CD14-positive monocyte (primary cell): ENCODE measurements at regions not wholly inside any gene's neighbourhood (a gene's known extent, or its start where the extent isn't known, plus 50 kb on each side); places are given as distances from the start of the nearest gene placed in this dataset.

Source experiments
- DNase-seq, 3 donors: peaks; one replicate each; pipeline ENCODE4 v3.0.0-alpha.2; 2011 to 2022
- H2AFZ ChIP-seq: 2 replicates; pipeline ENCODE4 v1.6.0; 2012; ENCODE audit warnings: mild to moderate bottlenecking, low read depth, low read length, inconsistent platforms; ENCODE audit not compliant: insufficient read depth, poor library complexity, severe bottlenecking
- H3K27ac ChIP-seq, 2 donors: 1 replicate in 1 of 2; 2 replicates in 1 of 2; pipeline ENCODE4 v1.5.1; 2012 to 2013; ENCODE audit warnings: low read length in 2 of 2, control low read depth in 1 of 2, inconsistent platforms in 1 of 2, low read depth in 1 of 2, mild to moderate bottlenecking in 1 of 2
- H3K27me3 ChIP-seq, 2 donors: one replicate each; pipeline versions ENCODE4 v1.6.0 to v1.6.1; 2011 to 2013; ENCODE audit warnings: low read length in 2 of 2; ENCODE audit not compliant: control insufficient read depth in 2 of 2, insufficient read depth in 2 of 2
- H3K36me3 ChIP-seq, 2 donors: replicated peaks in 1 of 2; 1 replicate in 1 of 2; 2 replicates in 1 of 2; pipeline versions ENCODE4 v1.5.1 to v1.6.1; 2012 to 2013; ENCODE audit warnings: low read length in 2 of 2, control low read depth in 1 of 2, inconsistent platforms in 1 of 2, mild to moderate bottlenecking in 1 of 2; ENCODE audit not compliant: insufficient read depth in 2 of 2, control insufficient read depth in 1 of 2
- H3K4me1 ChIP-seq, 2 donors: 1 replicate in 1 of 2; 2 replicates in 1 of 2; pipeline versions ENCODE4 v1.5.1 to v1.6.1; 2012 to 2013; ENCODE audit warnings: low read length in 2 of 2, control low read depth in 1 of 2, inconsistent platforms in 1 of 2, mild to moderate bottlenecking in 1 of 2, moderate library complexity in 1 of 2; ENCODE audit not compliant: insufficient read depth in 2 of 2, control insufficient read depth in 1 of 2
- H3K4me2 ChIP-seq: replicated peaks from 2 replicates; pipeline ENCODE3; 2012; ENCODE audit warnings: low read length, moderate library complexity, mild to moderate bottlenecking; ENCODE audit not compliant: poor library complexity, severe bottlenecking; ENCODE audit errors: extremely low read depth
- H3K4me3 ChIP-seq, 3 experiments: fragments of 200-600 bp in 1 of 3; sonication (generic) in 1 of 3; replicated peaks in 1 of 3; 1 replicate in 2 of 3; 2 replicates in 1 of 3; pipeline ENCODE4 v1.5.1; 2011 to 2013; ENCODE audit warnings: low read length in 3 of 3, mild to moderate bottlenecking in 3 of 3, control low read depth in 2 of 3, low read depth in 2 of 3, inconsistent platforms in 1 of 3, moderate library complexity in 1 of 3
- H3K79me2 ChIP-seq: 2 replicates; pipeline ENCODE4 v1.6.0; 2012; ENCODE audit warnings: mild to moderate bottlenecking, control low read depth, inconsistent platforms, low read length, moderate library complexity; ENCODE audit not compliant: insufficient read depth
- H3K9ac ChIP-seq: 2 replicates; pipeline ENCODE4 v1.6.0; 2017; ENCODE audit warnings: low read length, mild to moderate bottlenecking; ENCODE audit not compliant: insufficient read depth, poor library complexity, severe bottlenecking
- H3K9me3 ChIP-seq, 2 donors: replicated peaks in 1 of 2; 1 replicate in 1 of 2; 2 replicates in 1 of 2; pipeline versions ENCODE4 v1.5.1 to v1.6.1; 2012 to 2013; ENCODE audit warnings: low read length in 2 of 2, control low read depth in 1 of 2; ENCODE audit not compliant: control insufficient read depth in 1 of 2, insufficient read depth in 1 of 2
- H4K20me1 ChIP-seq: 2 replicates; pipeline ENCODE4 v1.6.0; 2012; ENCODE audit warnings: mild to moderate bottlenecking, low read length, control low read depth, moderate library complexity; ENCODE audit not compliant: insufficient read depth
- H3K27ac Mint-ChIP-seq, 7 donors: one replicate each; pipeline ENCODE4 v1.8.0; 2020; ENCODE audit warnings: mild to moderate bottlenecking in 7 of 7, mixed read lengths in 7 of 7, moderate library complexity in 6 of 7, inconsistent platforms in 2 of 7
- H3K27me3 Mint-ChIP-seq, 3 donors: one replicate each; pipeline ENCODE4 v1.8.0; 2021 to 2022; ENCODE audit warnings: low read depth in 3 of 3, mild to moderate bottlenecking in 3 of 3, mixed read lengths in 3 of 3, moderate library complexity in 3 of 3, inconsistent platforms in 1 of 3
- H3K36me3 Mint-ChIP-seq, 2 donors: one replicate each; pipeline ENCODE4 v1.8.0; 2020; ENCODE audit warnings: mixed read lengths in 2 of 2, inconsistent platforms in 1 of 2, mild to moderate bottlenecking in 1 of 2
- H3K4me1 Mint-ChIP-seq: one replicate; pipeline ENCODE4 v1.8.0; 2020; ENCODE audit warnings: mild to moderate bottlenecking, mixed read lengths
- H3K4me3 Mint-ChIP-seq, 2 donors: one replicate each; pipeline ENCODE4 v1.8.0; 2020; ENCODE audit warnings: mild to moderate bottlenecking in 2 of 2, mixed read lengths in 2 of 2, moderate library complexity in 1 of 2
- H3K9me3 Mint-ChIP-seq, 7 donors: one replicate each; pipeline ENCODE4 v1.8.0; 2020 to 2022; ENCODE audit warnings: mixed read lengths in 7 of 7, mild to moderate bottlenecking in 6 of 7, moderate library complexity in 6 of 7, inconsistent platforms in 2 of 7
- WGBS: methylation state at CpG from one replicate; pipeline ENCODE4 v1.1.5; 2013; ENCODE audit warnings: missing lambda C conversion rate; ENCODE audit not compliant: insufficient coverage; 5-methylcytosine and 5-hydroxymethylcytosine counted together
- intact Hi-C, 2 donors: fragments of 100-400 bp; cut with micrococcal nuclease; formaldehyde crosslinking; loops; one replicate each; pipeline versions ENCODE4 v1.15.0 to v1.15.1; 2023
- TF ChIP-seq, protein P1 (sequence below): fragments of 200-600 bp; IDR thresholded peaks from one replicate; pipeline ENCODE4 v1.8.0; 2022; ENCODE audit warnings: antibody characterized with exemption, mild to moderate bottlenecking

DNA sequence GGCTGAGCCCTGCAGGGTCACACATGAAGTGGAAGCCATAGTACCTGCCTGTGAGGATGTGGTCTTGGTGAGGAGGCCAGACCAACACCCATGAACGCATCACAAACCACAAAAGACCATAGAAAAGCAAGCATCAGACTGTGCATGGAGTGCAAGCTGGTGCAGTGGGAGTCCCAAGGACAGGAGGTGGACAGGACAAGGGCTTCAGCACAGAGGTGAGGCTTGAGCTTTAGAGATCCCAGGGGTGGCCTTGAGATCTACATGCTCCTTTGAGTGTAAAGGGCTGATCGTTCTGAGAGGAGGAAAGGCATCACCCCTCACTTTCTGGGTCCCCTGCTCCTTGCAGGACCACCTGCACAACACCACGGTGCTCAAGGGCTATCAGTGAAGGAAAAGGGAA lies 111.9 kb upstream of the F3 start:
- TF ChIP-seq, protein P1, sequence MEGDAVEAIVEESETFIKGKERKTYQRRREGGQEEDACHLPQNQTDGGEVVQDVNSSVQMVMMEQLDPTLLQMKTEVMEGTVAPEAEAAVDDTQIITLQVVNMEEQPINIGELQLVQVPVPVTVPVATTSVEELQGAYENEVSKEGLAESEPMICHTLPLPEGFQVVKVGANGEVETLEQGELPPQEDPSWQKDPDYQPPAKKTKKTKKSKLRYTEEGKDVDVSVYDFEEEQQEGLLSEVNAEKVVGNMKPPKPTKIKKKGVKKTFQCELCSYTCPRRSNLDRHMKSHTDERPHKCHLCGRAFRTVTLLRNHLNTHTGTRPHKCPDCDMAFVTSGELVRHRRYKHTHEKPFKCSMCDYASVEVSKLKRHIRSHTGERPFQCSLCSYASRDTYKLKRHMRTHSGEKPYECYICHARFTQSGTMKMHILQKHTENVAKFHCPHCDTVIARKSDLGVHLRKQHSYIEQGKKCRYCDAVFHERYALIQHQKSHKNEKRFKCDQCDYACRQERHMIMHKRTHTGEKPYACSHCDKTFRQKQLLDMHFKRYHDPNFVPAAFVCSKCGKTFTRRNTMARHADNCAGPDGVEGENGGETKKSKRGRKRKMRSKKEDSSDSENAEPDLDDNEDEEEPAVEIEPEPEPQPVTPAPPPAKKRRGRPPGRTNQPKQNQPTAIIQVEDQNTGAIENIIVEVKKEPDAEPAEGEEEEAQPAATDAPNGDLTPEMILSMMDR = no peak
- Mint-ChIP-seq H3K36me3 (no peaks in the 10 kb centered on the region), H3K27ac (no peak overlapping the region), H3K4me3 (no peak overlapping the region), H3K27me3 (peaks cover 0 to 4% (median 0%) of the 10 kb centered on the region in 3 donors), H3K4me1 (no peaks in the 10 kb centered on the region), H3K9me3 (no peaks in the 10 kb centered on the region)
- WGBS = no CpG with 5 or more reads among the region's 3 CpGs
- no peaks in the 10 kb centered on the region for H4K20me1 ChIP-seq
- no peak overlapping the region for H3K4me2 ChIP-seq
- no peaks in the 10 kb centered on the region for H3K27me3 ChIP-seq
- H3K79me2 ChIP-seq = no peaks in the 10 kb centered on the region
- H3K9ac ChIP-seq = no peak overlapping the region
- DNase-seq = no peak
- H3K9me3 ChIP-seq = no peaks in the 10 kb centered on the region
- H3K27ac ChIP-seq = no peak overlapping the region
- intact Hi-C loops = no loop called here
- H3K4me1 ChIP-seq = no peaks in the 10 kb centered on the region
- no peak overlapping the region for H3K4me3 ChIP-seq
- H2AFZ ChIP-seq = no peak overlapping the region
- no peaks in the 10 kb centered on the region for H3K36me3 ChIP-seq

DNA sequence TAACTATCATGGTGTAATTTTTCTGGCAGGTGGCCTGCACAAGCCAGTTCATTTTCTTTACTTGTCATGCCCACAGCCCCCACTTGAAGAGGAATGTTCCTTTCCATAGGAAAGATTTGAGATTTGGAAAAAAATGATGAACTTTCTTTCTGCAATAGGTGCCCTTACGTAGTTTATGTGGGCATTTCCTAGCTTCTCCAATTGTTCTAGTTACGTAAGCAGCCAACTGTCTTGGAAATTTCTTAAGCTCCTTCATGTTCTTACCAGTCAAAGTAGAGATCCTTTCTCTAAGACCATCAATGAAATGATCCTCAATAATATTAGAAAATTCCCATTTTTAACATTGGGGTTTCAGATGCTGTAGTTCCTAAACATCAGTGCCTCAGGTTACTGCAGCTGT lies 109.5 kb upstream of the F3 start:
- no peaks in the 10 kb centered on the region for H3K9me3 ChIP-seq
- no peaks in the 10 kb centered on the region for H3K36me3 ChIP-seq
- WGBS = 60% methylated on average over 1 of the region's 2 CpGs
- Mint-ChIP-seq H3K9me3 (no peaks in the 10 kb centered on the region), H3K36me3 (no peaks in the 10 kb centered on the region), H3K27me3 (peaks cover 0 to 3% (median 0%) of the 10 kb centered on the region in 3 donors), H3K27ac (no peak overlapping the region), H3K4me3 (no peak overlapping the region), H3K4me1 (no peaks in the 10 kb centered on the region)
- H2AFZ ChIP-seq = no peak overlapping the region
- no peak overlapping the region for H3K4me3 ChIP-seq
- H3K4me1 ChIP-seq = no peaks in the 10 kb centered on the region
- H3K9ac ChIP-seq = no peak overlapping the region
- no peak overlapping the region for H3K27ac ChIP-seq
- DNase-seq = peak in 1 of 3 donors; percentile 45
- intact Hi-C loops = no loop called here
- H3K4me2 ChIP-seq = no peak overlapping the region
- H4K20me1 ChIP-seq = no peaks in the 10 kb centered on the region
- TF ChIP-seq, protein P1 = no peak
- H3K79me2 ChIP-seq = no peaks in the 10 kb centered on the region
- no peaks in the 10 kb centered on the region for H3K27me3 ChIP-seq
